HUES48 (cell line): ENCODE measurements at regions not wholly inside any gene's neighbourhood (a gene's known extent, or its start where the extent isn't known, plus 50 kb on each side); places are given as distances from the start of the nearest gene placed in this dataset.

Experiments used
- H3K27ac ChIP-seq: one replicate; pipeline ENCODE4 v1.7.0; 2013; ENCODE audit warnings: low read depth, low read length, inconsistent platforms
- H3K27me3 ChIP-seq: 2 replicates; pipeline ENCODE4 v1.6.1; 2013; ENCODE audit warnings: mild to moderate bottlenecking, low read length; ENCODE audit not compliant: control insufficient read depth, insufficient read depth
- H3K36me3 ChIP-seq: 2 replicates; pipeline ENCODE4 v1.6.1; 2013; ENCODE audit warnings: low read length; ENCODE audit not compliant: control insufficient read depth, insufficient read depth
- H3K4me1 ChIP-seq: 2 replicates; pipeline ENCODE4 v1.6.1; 2013; ENCODE audit warnings: mild to moderate bottlenecking, low read length; ENCODE audit not compliant: control insufficient read depth, insufficient read depth
- H3K4me3 ChIP-seq: 2 replicates; pipeline ENCODE4 v1.5.1; 2013; ENCODE audit warnings: mild to moderate bottlenecking, low read depth, low read length
- H3K9ac ChIP-seq: 2 replicates; pipeline ENCODE4 v1.6.1; 2013; ENCODE audit warnings: mild to moderate bottlenecking, low read depth, low read length, moderate library complexity
- H3K9me3 ChIP-seq: 2 replicates; pipeline ENCODE4 v1.6.1; 2013; ENCODE audit warnings: low read length; ENCODE audit not compliant: control insufficient read depth, insufficient read depth

DNA sequence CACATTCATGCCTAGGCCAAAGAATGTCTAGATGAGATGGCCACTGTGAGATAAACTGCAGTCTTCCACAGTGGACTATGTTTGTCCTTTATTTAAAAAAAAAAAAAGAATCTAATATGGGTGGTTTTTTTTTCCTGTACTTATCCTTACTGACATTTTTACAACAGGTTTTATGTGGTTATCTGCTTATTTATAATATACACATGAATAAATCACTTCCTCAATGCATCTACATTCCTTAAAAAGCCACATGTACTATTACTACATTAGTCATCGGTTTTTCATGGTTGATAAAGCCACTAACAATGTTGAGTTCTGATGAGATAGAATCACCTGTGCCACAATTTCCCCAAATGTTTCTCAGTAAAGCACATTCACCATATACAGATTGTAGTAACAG lies 341.3 kb upstream of the THBS1 start:
- no peaks in the 10 kb centered on the region for H3K27me3 ChIP-seq
- no peak overlapping the region for H3K27ac ChIP-seq
- H3K36me3 ChIP-seq = no peaks in the 10 kb centered on the region
- no peaks in the 10 kb centered on the region for H3K4me1 ChIP-seq
- H3K9me3 ChIP-seq = no peaks in the 10 kb centered on the region
- no peak overlapping the region for H3K4me3 ChIP-seq
- H3K9ac ChIP-seq = no peak overlapping the region

DNA sequence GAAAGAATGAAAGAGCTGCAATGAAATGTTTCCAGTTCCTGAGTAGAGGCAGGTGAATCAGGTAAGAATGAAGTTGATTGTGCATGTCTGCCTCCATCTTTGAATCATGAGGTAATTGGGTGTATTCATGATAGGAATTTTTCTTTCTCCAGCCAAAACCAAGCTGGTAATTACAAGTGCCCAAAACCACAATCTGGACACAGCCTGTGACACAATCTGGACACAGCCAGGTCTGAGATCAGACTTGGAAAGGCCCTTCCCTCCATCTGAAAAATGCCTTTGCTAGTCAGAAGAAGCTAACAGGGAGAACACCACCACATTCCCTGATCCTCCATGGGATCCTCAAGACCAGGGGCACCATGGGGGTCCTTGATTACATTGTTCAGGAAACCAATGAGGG lies 338.5 kb upstream of the THBS1 start:
- Histone ChIP-seq H3K4me3 (no peak overlapping the region), H3K4me1 (no peaks in the 10 kb centered on the region), H3K27ac (no peak overlapping the region), H3K27me3 (no peaks in the 10 kb centered on the region), H3K9ac (no peak overlapping the region), H3K9me3 (no peaks in the 10 kb centered on the region), H3K36me3 (no peaks in the 10 kb centered on the region)

DNA sequence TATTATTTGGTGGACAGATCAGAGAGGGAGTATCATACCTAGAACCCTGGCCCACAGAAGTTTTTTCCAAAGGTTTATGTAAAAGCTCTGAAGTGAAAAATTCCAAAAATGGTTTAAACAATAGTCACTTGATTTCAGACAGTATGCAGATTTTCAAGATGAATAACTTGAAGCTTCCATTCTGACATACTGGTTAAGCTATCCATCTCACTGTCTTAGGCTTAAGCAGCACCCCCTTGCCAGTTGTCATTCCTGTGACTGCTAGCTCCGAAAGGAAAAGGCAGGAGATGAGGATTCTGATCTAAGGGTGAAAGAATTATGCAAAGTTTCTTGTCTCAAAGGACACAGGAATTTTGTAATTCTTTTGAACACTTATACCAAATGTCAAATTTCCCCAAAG lies 337.5 kb upstream of the THBS1 start:
- Histone ChIP-seq H3K9me3 (no peaks in the 10 kb centered on the region), H3K9ac (no peak overlapping the region), H3K36me3 (no peaks in the 10 kb centered on the region), H3K4me3 (no peak overlapping the region), H3K4me1 (peaks cover 7% of the 10 kb centered on the region; the same call in 1 of the 2 replicates), H3K27ac (no peak overlapping the region), H3K27me3 (no peaks in the 10 kb centered on the region)

DNA sequence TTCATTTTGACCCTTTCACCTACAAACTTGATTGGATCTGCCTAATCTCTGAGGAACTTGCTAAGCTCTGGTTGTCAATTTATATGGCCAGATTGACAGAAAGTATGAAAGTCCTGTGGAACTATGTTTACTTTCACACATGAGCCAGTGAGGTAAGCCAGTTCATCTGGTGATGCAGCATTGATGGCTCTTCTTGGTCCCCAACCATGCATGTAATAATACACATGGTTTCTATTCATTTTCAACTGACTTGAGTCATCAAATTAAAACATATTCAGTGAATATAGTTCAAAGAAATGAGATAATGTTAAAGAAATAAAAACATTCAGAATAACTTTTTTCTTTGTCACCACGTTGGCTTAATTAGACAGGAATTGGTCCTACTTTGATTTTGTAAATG lies 336.1 kb upstream of the THBS1 start:
- Histone ChIP-seq H3K27me3 (no peaks in the 10 kb centered on the region), H3K27ac (no peak overlapping the region), H3K9me3 (no peaks in the 10 kb centered on the region), H3K9ac (no peak overlapping the region), H3K36me3 (no peaks in the 10 kb centered on the region), H3K4me1 (peaks cover 8% of the 10 kb centered on the region; the same call in 1 of the 2 replicates), H3K4me3 (no peak overlapping the region)

DNA sequence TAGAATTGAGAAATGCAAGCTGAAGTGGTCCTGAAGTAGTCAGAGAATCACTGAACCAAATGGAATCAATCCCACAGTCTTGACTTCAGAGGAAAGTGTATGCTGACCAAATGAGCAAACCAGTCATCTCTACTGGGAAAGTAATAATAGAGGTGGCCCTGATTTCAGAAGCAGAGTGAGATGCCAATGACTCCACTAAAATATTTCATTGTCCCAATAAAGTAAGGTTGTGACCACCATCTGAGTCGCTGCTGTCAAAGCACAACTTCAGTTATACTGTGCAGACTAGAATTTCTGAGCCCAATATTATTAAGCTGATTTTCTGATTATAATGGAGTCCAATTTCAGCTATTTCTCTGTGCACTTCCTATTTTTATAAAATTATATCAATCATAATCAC lies 334.4 kb upstream of the THBS1 start:
- Histone ChIP-seq H3K27me3 (no peaks in the 10 kb centered on the region), H3K9ac (no peak overlapping the region), H3K27ac (no peak overlapping the region), H3K4me3 (no peak overlapping the region), H3K4me1 (peaks cover 8% of the 10 kb centered on the region; the same call in 1 of the 2 replicates), H3K36me3 (no peaks in the 10 kb centered on the region), H3K9me3 (no peaks in the 10 kb centered on the region)

DNA sequence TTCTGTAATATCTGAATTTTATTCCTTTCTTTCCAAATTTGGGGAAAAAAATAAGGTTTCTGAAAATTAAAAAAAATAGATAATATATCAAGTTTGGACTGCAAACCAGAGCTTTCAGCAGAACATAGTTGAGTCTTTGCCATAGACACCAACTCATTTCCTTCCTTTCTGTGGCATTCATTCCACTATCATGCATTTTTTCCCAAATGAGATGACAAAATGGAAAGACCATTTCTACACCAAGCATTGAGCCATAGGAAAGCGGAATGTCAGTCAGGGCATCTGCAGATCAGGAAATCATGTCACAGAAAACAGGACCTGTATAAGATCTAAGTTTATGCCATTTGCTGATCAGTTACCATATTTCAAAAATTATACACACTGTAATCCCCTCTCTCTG lies 333.3 kb upstream of the THBS1 start:
- no peaks in the 10 kb centered on the region for H3K36me3 ChIP-seq
- H3K27ac ChIP-seq = peak overlapping the region; percentile 38
- H3K9ac ChIP-seq = no peak overlapping the region
- no peak overlapping the region for H3K4me3 ChIP-seq
- H3K4me1 ChIP-seq = peaks cover 8% of the 10 kb centered on the region; the same call in 1 of the 2 replicates
- H3K9me3 ChIP-seq = no peaks in the 10 kb centered on the region
- no peaks in the 10 kb centered on the region for H3K27me3 ChIP-seq

DNA sequence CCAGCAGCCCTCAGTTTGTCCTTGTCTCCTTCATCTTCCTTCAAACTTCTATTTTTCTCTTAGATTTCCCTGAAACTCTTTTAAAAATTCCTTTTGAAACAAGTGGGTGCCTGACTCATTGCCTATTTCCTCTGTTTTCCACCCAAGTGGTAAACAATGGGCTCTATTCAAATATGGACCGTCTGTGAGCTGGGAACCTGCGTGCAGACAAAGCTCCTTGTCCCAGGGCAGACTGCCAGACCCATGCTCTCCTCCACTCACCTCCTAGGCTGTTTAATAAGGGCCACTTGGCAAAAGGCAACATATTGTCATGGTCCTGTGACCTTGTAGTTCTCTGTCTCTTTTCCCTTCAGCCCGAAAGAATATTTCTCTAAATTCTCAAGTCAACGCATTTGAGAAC lies 332.7 kb upstream of the THBS1 start:
- Histone ChIP-seq H3K27ac (peak overlapping the region; percentile 38), H3K4me3 (no peak overlapping the region), H3K27me3 (no peaks in the 10 kb centered on the region), H3K9ac (no peak overlapping the region), H3K4me1 (peaks cover 8% of the 10 kb centered on the region; the same call in 1 of the 2 replicates), H3K9me3 (no peaks in the 10 kb centered on the region), H3K36me3 (no peaks in the 10 kb centered on the region)

DNA sequence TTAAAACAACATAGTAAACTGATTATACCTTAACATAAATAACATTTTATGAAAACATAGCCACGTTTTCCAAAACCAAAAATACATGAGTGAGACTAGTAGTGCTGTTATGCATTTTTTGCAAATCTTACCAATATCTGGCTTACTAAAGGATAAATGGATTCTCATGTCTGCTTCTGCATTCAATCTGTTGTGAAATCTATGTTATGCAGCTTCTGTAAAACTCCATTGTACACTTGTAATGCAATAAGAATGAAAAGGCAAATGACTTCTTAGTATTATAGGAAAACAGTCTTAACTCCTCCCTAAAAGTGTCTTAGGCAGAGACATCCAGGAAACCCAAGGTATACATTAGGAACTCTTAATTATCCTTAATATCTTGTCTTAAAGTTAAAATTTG lies 330.9 kb upstream of the THBS1 start:
- H3K4me1 ChIP-seq = peaks cover 8% of the 10 kb centered on the region; the same call in 1 of the 2 replicates
- no peaks in the 10 kb centered on the region for H3K9me3 ChIP-seq
- H3K27me3 ChIP-seq = no peaks in the 10 kb centered on the region
- H3K27ac ChIP-seq = no peak overlapping the region
- no peak overlapping the region for H3K9ac ChIP-seq
- no peak overlapping the region for H3K4me3 ChIP-seq
- H3K36me3 ChIP-seq = no peaks in the 10 kb centered on the region

DNA sequence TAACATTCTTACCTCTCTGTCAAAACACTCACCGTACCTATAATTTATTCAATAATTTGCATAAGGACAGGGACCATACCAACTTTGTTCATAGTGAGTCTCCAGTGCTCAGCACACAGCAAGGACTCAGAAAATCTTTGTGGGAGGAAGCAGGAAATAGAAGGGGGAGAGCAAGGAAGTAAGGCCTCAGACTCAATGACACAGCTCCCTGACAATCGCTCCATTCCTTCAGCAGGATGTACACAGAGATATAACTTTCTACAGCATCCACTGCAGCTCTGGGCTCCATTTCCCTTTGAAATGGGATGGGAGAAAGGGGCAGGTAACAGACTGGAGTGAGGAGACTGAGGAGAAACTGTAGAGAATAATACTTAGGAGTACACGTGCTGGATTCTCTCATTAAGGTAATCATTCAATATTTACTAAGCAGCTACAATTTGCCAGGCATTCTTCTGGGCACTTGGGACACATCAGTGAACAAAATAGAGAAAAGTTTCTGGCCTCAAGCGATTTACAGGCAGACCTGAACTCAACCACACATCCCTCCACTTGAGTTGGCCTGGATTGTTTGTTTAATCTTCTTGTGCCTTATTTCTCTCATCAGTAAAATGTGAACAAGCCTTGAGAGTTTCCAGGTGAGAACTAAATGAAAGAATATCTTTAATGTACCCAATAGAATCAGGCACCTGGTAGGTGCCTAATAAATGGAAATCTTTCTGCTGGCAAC lies 330.3 kb upstream of the THBS1 start:
- no peak overlapping the region for H3K9ac ChIP-seq
- H3K27ac ChIP-seq = no peak overlapping the region
- peaks cover 8% of the 10 kb centered on the region; the same call in 1 of the 2 replicates for H3K4me1 ChIP-seq

DNA sequence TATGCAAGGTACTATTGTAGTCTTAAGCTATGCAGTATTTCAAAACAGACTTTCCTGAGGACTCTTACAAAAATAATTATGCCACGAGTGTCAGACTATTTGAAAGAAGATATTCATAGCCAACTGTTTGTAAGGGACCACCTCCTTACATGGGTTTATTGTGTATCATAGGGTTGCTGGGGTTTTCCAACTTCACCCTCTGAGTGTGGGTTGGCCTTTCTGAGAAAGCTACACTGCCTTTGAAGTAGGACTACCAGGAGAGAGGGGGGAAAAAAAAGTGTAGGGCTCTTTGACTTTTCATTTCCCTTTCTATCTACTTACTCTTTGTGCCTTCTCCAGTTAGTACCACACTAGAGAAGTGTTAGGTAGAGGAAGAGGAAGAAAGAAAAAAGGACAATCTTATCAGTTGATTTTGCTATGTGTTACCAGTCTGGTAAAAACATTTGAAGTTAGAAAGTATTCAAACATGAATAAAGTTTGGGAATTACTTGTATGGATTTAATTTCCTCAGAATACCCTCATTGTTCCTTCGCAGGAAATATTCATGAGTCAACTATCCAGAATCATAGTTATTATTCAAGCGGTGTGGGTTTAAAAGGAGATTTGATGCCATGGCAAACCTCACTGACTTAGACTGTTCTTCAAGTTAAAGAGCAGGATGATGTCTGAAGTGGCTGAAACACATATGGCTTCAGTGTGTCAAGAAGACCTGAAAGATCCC lies 329.3 kb upstream of the THBS1 start:
- H3K4me1 ChIP-seq = peaks cover 8% of the 10 kb centered on the region; the same call in 1 of the 2 replicates
- no peaks in the 10 kb centered on the region for H3K9me3 ChIP-seq
- H3K36me3 ChIP-seq = no peaks in the 10 kb centered on the region
- H3K27me3 ChIP-seq = no peaks in the 10 kb centered on the region
- H3K4me3 ChIP-seq = no peak overlapping the region
- no peak overlapping the region for H3K27ac ChIP-seq
- no peak overlapping the region for H3K9ac ChIP-seq

More for the DNA sequence above, 330.3 kb upstream of the THBS1 start:
- no peaks in the 10 kb centered on the region for H3K36me3 ChIP-seq
- H3K9me3 ChIP-seq = no peaks in the 10 kb centered on the region
- H3K27me3 ChIP-seq = no peaks in the 10 kb centered on the region
- H3K4me3 ChIP-seq = no peak overlapping the region

DNA sequence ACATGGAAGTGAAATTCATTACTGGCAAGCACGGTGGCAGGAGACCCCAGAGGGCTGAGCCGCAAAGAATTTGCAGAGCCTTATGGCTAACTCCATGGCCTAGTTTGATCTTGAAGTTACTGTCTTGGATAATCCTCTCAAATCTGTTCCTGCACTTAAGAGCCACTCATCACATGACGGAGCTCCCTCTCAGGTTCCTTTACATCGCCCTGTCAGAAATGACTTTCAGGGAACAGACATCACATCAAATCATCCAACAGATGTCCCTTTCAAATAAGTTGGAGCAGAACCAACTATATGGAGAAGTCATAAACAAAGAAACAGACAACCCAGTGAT lies 328.8 kb upstream of the THBS1 start:
- Histone ChIP-seq H3K4me1 (peaks cover 8% of the 10 kb centered on the region; the same call in 1 of the 2 replicates), H3K9me3 (no peaks in the 10 kb centered on the region), H3K36me3 (no peaks in the 10 kb centered on the region), H3K9ac (no peak overlapping the region), H3K27ac (no peak overlapping the region), H3K4me3 (no peak overlapping the region), H3K27me3 (no peaks in the 10 kb centered on the region)
